Keratinocyte (primary cell): ENCODE measurements at regions not wholly inside any gene's neighbourhood (a gene's known extent, or its start where the extent isn't known, plus 50 kb on each side); places are given as distances from the start of the nearest gene placed in this dataset.

Source experiments
- DNase-seq: peaks from one replicate; pipeline ENCODE4 v3.0.0-alpha.2; 2011; ENCODE audit warnings: low read depth, missing footprints, low spot score
- FAIRE-seq: peaks from 2 replicates; lab custom pipeline; 2011; peaks lifted over from hg19 to GRCh38; lab: Jason Lieb, UNC
- H2AFZ ChIP-seq: 2 replicates; pipeline ENCODE4 v1.6.0; 2012; ENCODE audit warnings: low read length, control low read depth, inconsistent platforms; ENCODE audit not compliant: control insufficient read depth
- H3K27ac ChIP-seq: 2 replicates; pipeline ENCODE4 v1.5.1; 2011; ENCODE audit warnings: low read length; ENCODE audit not compliant: control insufficient read depth, insufficient read depth
- H3K27me3 ChIP-seq: 3 replicates; pipeline ENCODE4 v1.6.0; 2011; ENCODE audit warnings: low read length; ENCODE audit not compliant: control insufficient read depth, insufficient read depth; ENCODE audit errors: extremely low read depth
- H3K36me3 ChIP-seq, 2 experiments: 2 replicates in 1 of 2; 3 replicates in 1 of 2; pipeline ENCODE4 v1.5.1; 2011; ENCODE audit warnings: low read length in 2 of 2, mild to moderate bottlenecking in 1 of 2; ENCODE audit not compliant: control insufficient read depth in 2 of 2, insufficient read depth in 2 of 2; ENCODE audit errors: extremely low read depth in 1 of 2
- H3K4me1 ChIP-seq: 3 replicates; pipeline ENCODE4 v1.5.1; 2011; ENCODE audit warnings: low read length; ENCODE audit not compliant: control insufficient read depth, insufficient read depth; ENCODE audit errors: extremely low read depth
- H3K4me2 ChIP-seq: 3 replicates; pipeline ENCODE4 v1.6.0; 2011; ENCODE audit warnings: low read depth, low read length; ENCODE audit not compliant: control insufficient read depth, insufficient read depth; ENCODE audit errors: extremely low read depth
- H3K4me3 ChIP-seq, 3 experiments: fragments of 200-600 bp in 1 of 3; sonication (generic) in 1 of 3; 2 replicates in 2 of 3; 3 replicates in 1 of 3; pipeline ENCODE4 v1.5.1; 2011 to 2016; ENCODE audit warnings: low read length in 3 of 3, mild to moderate bottlenecking in 3 of 3, control low read depth in 2 of 3, inconsistent platforms in 1 of 3, low read depth in 1 of 3, mixed read lengths in 1 of 3, mixed run types in 1 of 3, moderate library complexity in 1 of 3; ENCODE audit not compliant: control insufficient read depth in 2 of 3, insufficient read depth in 2 of 3; ENCODE audit errors: extremely low read depth in 1 of 3
- H3K79me2 ChIP-seq: 2 replicates; pipeline ENCODE4 v1.6.0; 2012; ENCODE audit warnings: low read length; ENCODE audit not compliant: control insufficient read depth, insufficient read depth
- H3K9ac ChIP-seq: 3 replicates; pipeline ENCODE4 v1.6.0; 2011; ENCODE audit warnings: low read length; ENCODE audit not compliant: control insufficient read depth, insufficient read depth; ENCODE audit errors: extremely low read depth
- H3K9me1 ChIP-seq: 3 replicates; pipeline ENCODE4 v1.6.0; 2011; ENCODE audit warnings: low read length; ENCODE audit not compliant: control insufficient read depth, insufficient read depth; ENCODE audit errors: extremely low read depth
- H3K9me3 ChIP-seq: 2 replicates; pipeline ENCODE4 v1.5.1; 2012; ENCODE audit warnings: low read depth, low read length; ENCODE audit not compliant: control insufficient read depth
- H4K20me1 ChIP-seq: 3 replicates; pipeline ENCODE4 v1.6.0; 2011; ENCODE audit warnings: low read length; ENCODE audit not compliant: control insufficient read depth, insufficient read depth; ENCODE audit errors: extremely low read depth
- CTCF ChIP-seq, 3 experiments: IDR thresholded peaks in 1 of 3; conservative IDR thresholded peaks in 1 of 3; optimal IDR thresholded peaks in 1 of 3; 2 replicates in 2 of 3; 3 replicates in 1 of 3; pipeline versions ENCODE3 to v1.5.1; 2011; ENCODE audit warnings: low read length in 3 of 3, mild to moderate bottlenecking in 3 of 3, moderate library complexity in 2 of 3, control low read depth in 1 of 3, inconsistent platforms in 1 of 3; ENCODE audit not compliant: insufficient read depth in 2 of 3; ENCODE audit errors: extremely low read depth in 1 of 3
- EZH2 ChIP-seq: IDR thresholded peaks from one replicate; pipeline ENCODE4 v1.6.1; 2012; ENCODE audit warnings: inconsistent platforms, mild to moderate bottlenecking, low read length, moderate library complexity
- dilution Hi-C: fragments of 300-500 bp; cut with MboI; formaldehyde crosslinking; loops from one replicate; pipeline ENCODE4 v1.7.0; 2020; ENCODE audit warnings: low sequenced_read_pairs; ENCODE audit not compliant: extremely low pct_ligation_motif_present

- Histone ChIP-seq H2AFZ (no peak overlapping the region), H3K36me3 (peaks cover 0 to 2% of the 10 kb centered on the region in 2 experiments), H3K9me3 (peaks cover 1% of the 10 kb centered on the region), H3K79me2 (peaks cover 93% of the 10 kb centered on the region), H3K9me1 (peaks cover 4% of the 10 kb centered on the region), H3K4me2 (no peak overlapping the region), H3K27me3 (no peaks in the 10 kb centered on the region), H3K9ac (no peak overlapping the region), H3K4me1 (peaks cover 18% of the 10 kb centered on the region), H3K4me3 (no peak overlapping the region), H3K27ac (no peak overlapping the region), H4K20me1 (no peaks in the 10 kb centered on the region)
- no peak for FAIRE-seq
- DNase-seq: no peak
- TF ChIP-seq EZH2 (no peak), CTCF (optimal IDR thresholded peaks at IDR 0.05 in 1 of 3, IDR thresholded peaks at IDR 0.05 in 1 of 3, conservative IDR thresholded peaks at IDR 0.05 in 1 of 3; ENCODE audit: extremely low read depth in 1 of 3, insufficient read depth in 2 of 3, low read length in 3 of 3) (no peak)
- dilution Hi-C loops: no loop called here
Observed at GRCh38 chr17:72458301-72458700, 337.5 kb downstream of the SOX9 start.

GRCh38 chr17:72460711-72461110, 339.9 kb downstream of the SOX9 start:
- dilution Hi-C loops: no loop called here

More at GRCh38 chr17:72460711-72461110, 339.9 kb downstream of the SOX9 start:
- no peak overlapping the region for H3K4me2 ChIP-seq
- no peak overlapping the region for H3K4me3 ChIP-seq
- no peak for FAIRE-seq
- peaks cover 8% of the 10 kb centered on the region for H3K9me3 ChIP-seq
- DNase-seq: no peak
- H3K27ac ChIP-seq: no peak overlapping the region
- H3K9me1 ChIP-seq: peaks cover under 1% of the 10 kb centered on the region
- H3K9ac ChIP-seq: no peak overlapping the region
- peaks cover 0 to 2% of the 10 kb centered on the region in 2 experiments for H3K36me3 ChIP-seq
- no peak overlapping the region for H2AFZ ChIP-seq
- TF ChIP-seq EZH2: no peak
- TF ChIP-seq CTCF (optimal IDR thresholded peaks at IDR 0.05 in 1 of 3, IDR thresholded peaks at IDR 0.05 in 1 of 3, conservative IDR thresholded peaks at IDR 0.05 in 1 of 3; ENCODE audit: extremely low read depth in 1 of 3, insufficient read depth in 2 of 3, low read length in 3 of 3): no peak
- no peaks in the 10 kb centered on the region for H3K27me3 ChIP-seq
- peaks cover 28% of the 10 kb centered on the region for H3K4me1 ChIP-seq
- peaks cover 96% of the 10 kb centered on the region for H3K79me2 ChIP-seq
- no peaks in the 10 kb centered on the region for H4K20me1 ChIP-seq
